H1 (cell line): ENCODE measurements at regions not wholly inside any gene's neighbourhood (a gene's known extent, or its start where the extent isn't known, plus 50 kb on each side); places are given as distances from the start of the nearest gene placed in this dataset.

Experiments used
- CTCF ChIA-PET: fragments of 300-600 bp; sonication (Branson Sonifier 250); formaldehyde crosslinking; loops from one replicate; lab custom pipeline; 2021; ENCODE audit not compliant: partially characterized antibody; lab: Charles Lee
- POLR2A ChIA-PET: fragments of 300-600 bp; sonication (Branson Sonifier 250); formaldehyde crosslinking; loops from one replicate; lab custom pipeline; 2021; ENCODE audit warnings: inconsistent platforms; ENCODE audit not compliant: partially characterized antibody; lab: Charles Lee
- DNase-seq, 2 experiments: peaks; one replicate each; pipeline versions ENCODE4 v3.0.0 to v3.0.0-alpha.2; 2010 to 2022; ENCODE audit warnings: low spot score in 2 of 2, low read depth in 1 of 2, mixed read lengths in 1 of 2
- FAIRE-seq: peaks from 2 replicates; lab custom pipeline; 2011; peaks lifted over from hg19 to GRCh38; lab: Jason Lieb, UNC
- H2AFZ ChIP-seq: 2 replicates; pipeline ENCODE4 v1.8.1; 2012; ENCODE audit warnings: low read length, inconsistent platforms
- H2AK5ac ChIP-seq: 2 replicates; pipeline ENCODE4 v1.6.1; 2013; ENCODE audit warnings: low read depth, low read length
- H2BK120ac ChIP-seq: replicated peaks from 2 replicates; pipeline ENCODE3; 2013; ENCODE audit warnings: low read depth, low read length, inconsistent platforms
- H2BK12ac ChIP-seq: 2 replicates; pipeline ENCODE4 v1.6.1; 2013; ENCODE audit warnings: low read depth, low read length
- H2BK15ac ChIP-seq: 2 replicates; pipeline ENCODE4 v1.6.1; 2013; ENCODE audit warnings: low read length
- H2BK20ac ChIP-seq: 2 replicates; pipeline ENCODE4 v1.6.1; 2013; ENCODE audit warnings: low read length
- H2BK5ac ChIP-seq: 2 replicates; pipeline ENCODE4 v1.6.1; 2013; ENCODE audit warnings: low read depth, low read length
- H3K14ac ChIP-seq: 2 replicates; pipeline ENCODE4 v1.6.1; 2013; ENCODE audit warnings: inconsistent platforms; ENCODE audit not compliant: insufficient read length
- H3K18ac ChIP-seq: 2 replicates; pipeline ENCODE4 v1.6.1; 2013; ENCODE audit warnings: low read length; ENCODE audit errors: extremely low read depth
- H3K23ac ChIP-seq: 2 replicates; pipeline ENCODE4 v1.6.1; 2013; ENCODE audit warnings: inconsistent platforms; ENCODE audit not compliant: insufficient read length
- H3K23me2 ChIP-seq: 2 replicates; pipeline ENCODE4 v1.6.1; 2013; ENCODE audit warnings: low read depth, low read length
- H3K27ac ChIP-seq: 2 replicates; pipeline ENCODE4 v1.6.1; 2011; ENCODE audit warnings: low read depth, low read length, inconsistent platforms
- H3K27me3 ChIP-seq, 4 experiments: replicated peaks in 1 of 4; 1 replicate in 1 of 4; 2 replicates in 3 of 4; pipeline versions ENCODE4 v1.6.1 to v1.8.1; 2011 to 2013; ENCODE audit warnings: low read length in 3 of 4, mild to moderate bottlenecking in 3 of 4, inconsistent platforms in 2 of 4, mixed read lengths in 2 of 4, moderate library complexity in 1 of 4; ENCODE audit not compliant: control insufficient read depth in 3 of 4, insufficient read depth in 3 of 4; ENCODE audit errors: extremely low read depth in 1 of 4
- H3K36me3 ChIP-seq, 4 experiments: 2 replicates each; pipeline versions ENCODE4 v1.6.1 to v1.8.1; 2011 to 2013; ENCODE audit warnings: mild to moderate bottlenecking in 4 of 4, low read length in 3 of 4, moderate library complexity in 2 of 4, control low read depth in 1 of 4, inconsistent platforms in 1 of 4; ENCODE audit not compliant: insufficient read depth in 4 of 4, control insufficient read depth in 2 of 4
- H3K4ac ChIP-seq: replicated peaks from 2 replicates; pipeline ENCODE3; 2013; ENCODE audit warnings: low read length, low read depth, mixed read lengths, inconsistent platforms; ENCODE audit not compliant: insufficient read length
- H3K4me1 ChIP-seq, 4 experiments: replicated peaks in 1 of 4; 1 replicate in 1 of 4; 2 replicates in 3 of 4; pipeline versions ENCODE4 v1.6.1 to v1.8.1; 2011 to 2013; ENCODE audit warnings: low read length in 3 of 4, inconsistent platforms in 2 of 4, mixed read lengths in 1 of 4; ENCODE audit not compliant: insufficient read depth in 4 of 4, control insufficient read depth in 3 of 4
- H3K4me2 ChIP-seq, 2 experiments: 2 replicates each; pipeline versions ENCODE4 v1.6.1 to v1.8.1; 2011 to 2013; ENCODE audit warnings: low read depth in 2 of 2, low read length in 2 of 2, control low read depth in 1 of 2, inconsistent platforms in 1 of 2, mild to moderate bottlenecking in 1 of 2; ENCODE audit not compliant: insufficient read depth in 1 of 2
- H3K4me3 ChIP-seq, 4 experiments: fragments of 200-600, 300-600 bp in 1 of 4; sonication (generic), shearing (Covaris generic), sonication (Bioruptor Twin) in 1 of 4; 2 replicates each; pipeline versions ENCODE4 v1.5.1 to v1.8.1; 2011 to 2016; ENCODE audit warnings: low read length in 4 of 4, low read depth in 3 of 4, control low read depth in 2 of 4, inconsistent platforms in 2 of 4, mild to moderate bottlenecking in 2 of 4, mixed read lengths in 1 of 4, moderate library complexity in 1 of 4; ENCODE audit not compliant: insufficient read depth in 2 of 4; ENCODE audit errors: extremely low read depth in 1 of 4
- H3K56ac ChIP-seq: replicated peaks from 2 replicates; pipeline ENCODE3; 2013; ENCODE audit warnings: low read depth, mild to moderate bottlenecking, mixed read lengths, low read length, inconsistent platforms; ENCODE audit not compliant: insufficient read length
- H3K79me1 ChIP-seq: 2 replicates; pipeline ENCODE4 v1.6.1; 2013; ENCODE audit warnings: low read depth, low read length, control low read depth
- H3K79me2 ChIP-seq, 2 experiments: 2 replicates each; pipeline versions ENCODE4 v1.6.1 to v1.8.1; 2012 to 2013; ENCODE audit warnings: low read length in 2 of 2, mild to moderate bottlenecking in 2 of 2, inconsistent platforms in 1 of 2; ENCODE audit not compliant: insufficient read depth in 2 of 2, control insufficient read depth in 1 of 2
- H3K9ac ChIP-seq, 4 experiments: replicated peaks in 1 of 4; 1 replicate in 1 of 4; 2 replicates in 3 of 4; pipeline versions ENCODE4 v1.6.1 to v1.8.1; 2011 to 2013; ENCODE audit warnings: low read depth in 3 of 4, low read length in 3 of 4, control low read depth in 2 of 4, mild to moderate bottlenecking in 2 of 4, moderate library complexity in 2 of 4, inconsistent platforms in 1 of 4; ENCODE audit errors: extremely low read depth in 1 of 4
- H3K9me3 ChIP-seq, 2 experiments: 2 replicates each; pipeline versions ENCODE4 v1.6.1 to v1.8.1; 2012 to 2013; ENCODE audit warnings: mild to moderate bottlenecking in 2 of 2, moderate library complexity in 2 of 2, control low read depth in 1 of 2, inconsistent platforms in 1 of 2, low read depth in 1 of 2, low read length in 1 of 2, mixed read lengths in 1 of 2; ENCODE audit not compliant: insufficient read depth in 2 of 2
- H4K20me1 ChIP-seq, 2 experiments: replicated peaks in 1 of 2; 2 replicates each; pipeline versions ENCODE3 to v1.8.1; 2011 to 2013; ENCODE audit warnings: inconsistent platforms in 2 of 2, low read length in 2 of 2, mild to moderate bottlenecking in 1 of 2; ENCODE audit not compliant: insufficient read depth in 2 of 2, control insufficient read depth in 1 of 2
- H4K5ac ChIP-seq: 2 replicates; pipeline ENCODE4 v1.6.1; 2013; ENCODE audit warnings: low read length, low read depth, mixed read lengths, inconsistent platforms; ENCODE audit not compliant: insufficient read length
- H4K8ac ChIP-seq: 2 replicates; pipeline ENCODE4 v1.8.0; 2013; ENCODE audit warnings: mild to moderate bottlenecking, moderate library complexity, low read length, inconsistent platforms; ENCODE audit not compliant: insufficient read depth; ENCODE audit errors: extremely low read depth
- H4K91ac ChIP-seq: replicated peaks from 2 replicates; pipeline ENCODE3; 2013; ENCODE audit warnings: low read length, mixed read lengths, inconsistent platforms; ENCODE audit not compliant: insufficient read length
- CEBPB ChIP-seq: IDR thresholded peaks from 2 replicates; pipeline ENCODE4 v1.6.1; 2012; ENCODE audit warnings: low read depth, low read length
- CTCF ChIP-seq, 3 experiments: IDR thresholded peaks; 1 replicate in 2 of 3; 2 replicates in 1 of 3; pipeline versions ENCODE4 v1.5.1 to v1.6.1; 2011; ENCODE audit warnings: low read length in 3 of 3, mild to moderate bottlenecking in 3 of 3, inconsistent platforms in 2 of 3, low read depth in 1 of 3, moderate library complexity in 1 of 3; ENCODE audit not compliant: insufficient read depth in 1 of 3; ENCODE audit errors: control extremely low read depth in 1 of 3
- E2F6 ChIP-seq: IDR thresholded peaks from 2 replicates; pipeline ENCODE4 v1.6.1; 2012; ENCODE audit warnings: inconsistent platforms
- FOSL1 ChIP-seq: IDR thresholded peaks from 2 replicates; pipeline ENCODE4 v1.6.1; 2011; ENCODE audit warnings: mild to moderate bottlenecking, low read depth, low read length, moderate library complexity; ENCODE audit not compliant: insufficient read depth
- JUN ChIP-seq: IDR thresholded peaks from 2 replicates; pipeline ENCODE4 v1.6.1; 2011; ENCODE audit warnings: low read depth, mild to moderate bottlenecking, improper control_type of control experiment, low read length
- KDM5A ChIP-seq: fragments of 200-600 bp; IDR thresholded peaks from 2 replicates; pipeline ENCODE4 v1.7.1; 2012; ENCODE audit warnings: mild to moderate bottlenecking, low read length, inconsistent platforms, mixed read lengths
- NANOG ChIP-seq: IDR thresholded peaks from 2 replicates; pipeline ENCODE4 v1.6.1; 2011; ENCODE audit warnings: low read length, low read depth, mild to moderate bottlenecking, inconsistent platforms; ENCODE audit not compliant: insufficient read depth, poor library complexity, severe bottlenecking
- RFX5 ChIP-seq: IDR thresholded peaks from 2 replicates; pipeline ENCODE4 v1.6.1; 2011; ENCODE audit warnings: low read depth, low read length, improper control_type of control experiment, borderline replicate concordance
- RNF2 ChIP-seq: fragments of 200-900, 300-1000 bp; sonication (generic); IDR thresholded peaks from 2 replicates; pipeline ENCODE4 v1.7.1; 2016; ENCODE audit warnings: borderline replicate concordance, low read depth, mild to moderate bottlenecking, antibody characterized with exemption, low read length; ENCODE audit not compliant: poor library complexity, severe bottlenecking; ENCODE audit errors: missing control alignments
- TAF1 ChIP-seq: IDR thresholded peaks from 2 replicates; pipeline ENCODE4 v1.6.1; 2011; ENCODE audit warnings: mild to moderate bottlenecking, low read depth, low read length
- WGBS, 2 experiments: shearing (Covaris generic) in 1 of 2; methylation state at CpG; one replicate each; pipeline versions ENCODE4 v1.1.6 to v1.1.7; 2013 to 2015; ENCODE audit warnings: low lambda C conversion rate in 2 of 2, mixed read lengths in 2 of 2, inconsistent platforms in 1 of 2, low coverage in 1 of 2, missing lambda C conversion rate in 1 of 2; ENCODE audit not compliant: insufficient replicate concordance in 2 of 2, insufficient coverage in 1 of 2, insufficient read length in 1 of 2; ENCODE audit errors: extremely low coverage in 1 of 2, missing lambda C conversion rate in 1 of 2; 5-methylcytosine and 5-hydroxymethylcytosine counted together
- TF ChIP-seq, protein P1 (sequence below): IDR thresholded peaks from 2 replicates; pipeline ENCODE4 v1.6.1; 2012; ENCODE audit warnings: inconsistent platforms

DNA sequence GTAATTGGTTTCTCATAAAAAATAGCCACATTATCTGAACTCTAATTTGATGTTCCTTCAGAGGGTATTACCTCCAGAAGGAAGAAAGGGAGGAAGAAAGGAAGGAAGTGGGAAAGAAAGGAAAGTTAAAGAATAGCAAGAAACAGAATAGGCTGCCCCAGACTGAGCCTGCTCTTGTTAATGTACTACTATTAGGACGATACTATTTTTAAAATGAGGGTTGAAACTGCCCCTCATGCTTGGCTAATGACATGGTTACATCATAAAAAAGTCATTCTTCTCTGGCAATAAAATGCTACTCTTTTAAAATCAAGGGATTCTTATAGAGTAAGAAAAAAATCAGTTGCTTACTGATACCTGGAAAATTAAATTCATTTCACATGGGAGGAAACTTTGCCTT lies 253.0 kb downstream of the KTN1 start:
- DNase-seq (no peak), FAIRE-seq (no peak)
- Histone ChIP-seq H3K4me3 (no peak overlapping the region), H2AFZ (no peak overlapping the region), H3K27ac (no peak overlapping the region), H3K23me2 (no peaks in the 10 kb centered on the region), H3K4ac (no peak overlapping the region), H3K9ac (no peak overlapping the region), H2BK120ac (no peak overlapping the region), H3K36me3 (no peaks in the 10 kb centered on the region), H3K18ac (no peak overlapping the region), H2AK5ac (no peak overlapping the region), H4K20me1 (no peaks in the 10 kb centered on the region), H2BK5ac (no peak overlapping the region), H4K91ac (no peak overlapping the region), H2BK20ac (no peak overlapping the region), H3K23ac (no peak overlapping the region), H2BK15ac (no peak overlapping the region), H3K9me3 (no peaks in the 10 kb centered on the region), H3K79me2 (no peaks in the 10 kb centered on the region), H4K8ac (no peak overlapping the region), H3K14ac (no peak overlapping the region), H3K79me1 (no peaks in the 10 kb centered on the region), H3K4me1 (no peaks in the 10 kb centered on the region), H4K5ac (no peak overlapping the region), H3K4me2 (no peak overlapping the region), H2BK12ac (no peak overlapping the region), H3K27me3 (no peaks in the 10 kb centered on the region), H3K56ac (no peak overlapping the region)
- 85% methylated on average over 1 of the region's 1 CpG; no CpG with 5 or more reads in 1 of the 2 experiments for WGBS, 2 experiments
- POLR2A ChIA-PET: no interaction called here
- CTCF ChIA-PET: interaction anchor here (1.6 to 2.4 kb wide), 2 partner anchors 26 to 101 kb away, joined by 4 to 7 read pairs; no protein-coding TSS in a partner anchor
- TF ChIP-seq E2F6 (no peak), FOSL1 (no peak), JUN (no peak), TAF1 (no peak), RNF2 (no peak), NANOG (no peak), CEBPB (no peak), RFX5 (no peak), CTCF (IDR thresholded peaks at IDR 0.05; ENCODE audit: control extremely low read depth in 1 of 3, insufficient read depth in 1 of 3, low read depth in 1 of 3, low read length in 3 of 3) (no peak), KDM5A (no peak)
- TF ChIP-seq, protein P1, sequence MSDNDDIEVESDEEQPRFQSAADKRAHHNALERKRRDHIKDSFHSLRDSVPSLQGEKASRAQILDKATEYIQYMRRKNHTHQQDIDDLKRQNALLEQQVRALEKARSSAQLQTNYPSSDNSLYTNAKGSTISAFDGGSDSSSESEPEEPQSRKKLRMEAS: no peak
